ENCODE measurements at regions not wholly inside any gene's neighbourhood (a gene's known extent, or its start where the extent isn't known, plus 50 kb on each side); places are given as distances from the start of the nearest gene placed in this dataset.

- ATAC-seq (no peak), DNase-seq (ENCODE audit: low spot score) (no peak)
- 0 out of 2 replicates have a peak overlapping the region, but pooled peaks have one; percentile 28 for H2AFZ ChIP-seq
- H3K4me2 ChIP-seq, result no peak overlapping the region
- no peaks in the 10 kb centered on the region for H4K20me1 ChIP-seq (replicated peaks; ENCODE audit: insufficient read depth)
- H3K27me3 ChIP-seq (ENCODE audit: insufficient read depth), result no peaks in the 10 kb centered on the region
- no peak overlapping the region for H3K27ac Mint-ChIP-seq
- H3K36me3 ChIP-seq (ENCODE audit: insufficient read depth), result no peaks in the 10 kb centered on the region
- H3K79me2 ChIP-seq (replicated peaks; ENCODE audit: insufficient read depth), result no peaks in the 10 kb centered on the region
- H3K27me3 Mint-ChIP-seq (ENCODE audit: insufficient read depth, low read depth, poor library complexity), result peaks cover 9% of the 10 kb centered on the region
- H3K4me1 ChIP-seq (ENCODE audit: insufficient read depth), result no peaks in the 10 kb centered on the region
- H3K9me3 Mint-ChIP-seq, result no peaks in the 10 kb centered on the region; the same call in 1 of the 3 replicates
- no peaks in the 10 kb centered on the region for H3K36me3 Mint-ChIP-seq (ENCODE audit: low read depth)
- no peaks in the 10 kb centered on the region for H3K4me1 Mint-ChIP-seq
- no peaks in the 10 kb centered on the region for H3F3A ChIP-seq (replicated peaks; ENCODE audit: low read depth)
- H3K9me2 ChIP-seq (ENCODE audit: insufficient read depth), result no peaks in the 10 kb centered on the region; the same call in 1 of the 2 replicates
- H3K4me3 Mint-ChIP-seq, result no peak overlapping the region
- H3K4me3 ChIP-seq, result no peak overlapping the region
- no peak overlapping the region for H3K27ac ChIP-seq (ENCODE audit: low read depth)
- TF ChIP-seq ETS1 (IDR thresholded peaks at IDR 0.05) (no peak), ZNF331 (CRISPR knock-in tag; IDR thresholded peaks at IDR 0.05; ENCODE audit: low read depth) (no peak), CREB1 (CRISPR knock-in tag; IDR thresholded peaks at IDR 0.05; ENCODE audit: low read depth) (no peak), NANOG (IDR thresholded peaks at IDR 0.05; ENCODE audit: borderline replicate concordance) (no peak)
Observed at GRCh38 chr18:45548614-45549013, 66.7 kb upstream of the SLC14A2 start.

- Histone ChIP-seq H3K4me3 (no peak overlapping the region), H3K36me3 (ENCODE audit: insufficient read depth) (no peaks in the 10 kb centered on the region), H3K9me2 (ENCODE audit: insufficient read depth) (no peaks in the 10 kb centered on the region; the same call in 1 of the 2 replicates), H3K27ac (ENCODE audit: low read depth) (no peak overlapping the region), H3F3A (replicated peaks; ENCODE audit: low read depth) (no peaks in the 10 kb centered on the region), H3K27me3 (ENCODE audit: insufficient read depth) (no peaks in the 10 kb centered on the region), H3K4me1 (ENCODE audit: insufficient read depth) (no peaks in the 10 kb centered on the region), H3K79me2 (replicated peaks; ENCODE audit: insufficient read depth) (no peaks in the 10 kb centered on the region), H2AFZ (no peak overlapping the region), H4K20me1 (replicated peaks; ENCODE audit: insufficient read depth) (no peaks in the 10 kb centered on the region), H3K4me2 (no peak overlapping the region)
- Mint-ChIP-seq H3K4me3 (no peak overlapping the region), H3K27me3 (ENCODE audit: insufficient read depth, low read depth, poor library complexity) (peaks cover 9% of the 10 kb centered on the region), H3K4me1 (no peaks in the 10 kb centered on the region), H3K27ac (no peak overlapping the region), H3K36me3 (ENCODE audit: low read depth) (no peaks in the 10 kb centered on the region), H3K9me3 (no peaks in the 10 kb centered on the region; the same call in 1 of the 3 replicates)
- DNase-seq (ENCODE audit: low spot score) (no peak), ATAC-seq (no peak)
- TF ChIP-seq ZNF462 (CRISPR knock-in tag; IDR thresholded peaks at IDR 0.05) (no peak), CTCF (conservative IDR thresholded peaks at IDR 0.05; ENCODE audit: low read depth in 2 of 2) (no peak), ETS1 (IDR thresholded peaks at IDR 0.05) (no peak), ZNF114 (CRISPR knock-in tag; IDR thresholded peaks at IDR 0.05) (no peak), STAT1 (IDR thresholded peaks at IDR 0.05; ENCODE audit: unreplicated experiment) (no peak), NANOG (IDR thresholded peaks at IDR 0.05; ENCODE audit: borderline replicate concordance) (no peak)
Observed at GRCh38 chr18:45549290-45549689, 66.0 kb upstream of the SLC14A2 start.
